A204.1 (cell line): ENCODE measurements at regions not wholly inside any gene's neighbourhood (a gene's known extent, or its start where the extent isn't known, plus 50 kb on each side); places are given as distances from the start of the nearest gene placed in this dataset.
"Not testable (repeated sequence)": the region's sequence is repeated elsewhere in the genome, so short reads cannot be mapped to it uniquely, and the experiment has no call there.

ENCODE experiments used
- FAIRE-seq: peaks from 2 replicates; lab custom pipeline; 2012; peaks lifted over from hg19 to GRCh38; lab: Jason Lieb, UNC

GRCh38 chr15:99823346-99823745 lies 90.1 kb upstream of the LYSMD4 start:
- no peak for FAIRE-seq

- no peak for FAIRE-seq
Observed at GRCh38 chr15:99819981-99820718, 86.9 kb upstream of the LYSMD4 start.

- no peak for FAIRE-seq
Observed at GRCh38 chr15:99818872-99819271, 85.6 kb upstream of the LYSMD4 start.

- not testable (repeated sequence) for FAIRE-seq
Observed at GRCh38 chr15:99816862-99817261, 83.6 kb upstream of the LYSMD4 start.

GRCh38 chr15:99810663-99811062 lies 77.4 kb upstream of the LYSMD4 start:
- FAIRE-seq: not testable (repeated sequence)

GRCh38 chr15:99799854-99800250 lies 66.6 kb upstream of the LYSMD4 start:
- FAIRE-seq: not testable (repeated sequence)

GRCh38 chr15:99799182-99799853 lies 66.1 kb upstream of the LYSMD4 start:
- not testable (repeated sequence) for FAIRE-seq

- FAIRE-seq: not testable (repeated sequence)
Observed at GRCh38 chr15:99796940-99797870, 64.0 kb upstream of the LYSMD4 start.

GRCh38 chr15:99791881-99792807 lies 58.9 kb upstream of the LYSMD4 start:
- not testable (repeated sequence) for FAIRE-seq

- not testable (repeated sequence) for FAIRE-seq
Observed at GRCh38 chr15:99790751-99791150, 57.5 kb upstream of the LYSMD4 start.

- FAIRE-seq: no peak
Observed at GRCh38 chr15:99788156-99788555, 54.9 kb upstream of the LYSMD4 start.

GRCh38 chr15:99784800-99785199 lies 51.6 kb upstream of the LYSMD4 start:
- FAIRE-seq: not testable (repeated sequence)

GRCh38 chr15:99783918-99784619 lies 50.8 kb upstream of the LYSMD4 start:
- FAIRE-seq: not testable (repeated sequence)
